Activated CD8-positive, alpha-beta memory T cell treated with anti-CD3 and anti-CD28 coated beads, Interleukin-2, amount 50 U/mL, for 24 hours (primary cell): ENCODE measurements at regions not wholly inside any gene's neighbourhood (a gene's known extent, or its start where the extent isn't known, plus 50 kb on each side); places are given as distances from the start of the nearest gene placed in this dataset.

Experiments used
- DNase-seq: peaks from one replicate; pipeline ENCODE4 v3.0.0-alpha.2; 2020; ENCODE audit errors: extremely low read depth

DNA sequence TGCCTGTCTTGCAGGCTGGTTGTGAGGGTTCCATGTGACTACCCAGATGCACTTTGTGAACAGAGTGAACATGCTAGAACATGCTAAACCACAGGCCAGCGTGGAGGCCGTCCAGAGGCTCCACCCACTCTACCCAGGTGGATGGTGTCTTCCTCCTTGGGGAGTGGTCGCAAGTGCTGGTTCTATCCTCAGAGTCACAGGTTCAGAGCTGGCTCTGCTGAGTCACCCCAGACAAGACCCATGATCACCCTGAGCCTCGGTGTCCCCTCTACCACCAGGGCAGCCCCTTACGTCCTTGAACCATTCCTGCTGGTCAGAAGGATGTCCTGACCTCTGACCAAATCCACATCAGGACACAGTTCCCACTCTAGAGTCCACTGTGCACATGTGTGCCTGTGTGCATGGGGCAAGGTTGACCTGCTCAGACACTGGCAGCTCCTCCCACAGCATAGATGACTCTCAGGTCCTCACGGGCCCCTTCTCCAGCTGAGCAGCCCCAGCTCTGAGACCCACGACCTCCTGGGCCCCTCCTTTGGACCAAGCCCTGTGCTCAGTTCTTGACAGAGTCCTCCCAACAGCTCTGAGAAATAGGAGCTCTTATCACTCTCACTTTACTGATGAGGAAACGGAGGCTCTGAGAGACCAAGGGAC, 391.8 kb downstream of the MATN1 start:
- DNase-seq, result no peak

DNA sequence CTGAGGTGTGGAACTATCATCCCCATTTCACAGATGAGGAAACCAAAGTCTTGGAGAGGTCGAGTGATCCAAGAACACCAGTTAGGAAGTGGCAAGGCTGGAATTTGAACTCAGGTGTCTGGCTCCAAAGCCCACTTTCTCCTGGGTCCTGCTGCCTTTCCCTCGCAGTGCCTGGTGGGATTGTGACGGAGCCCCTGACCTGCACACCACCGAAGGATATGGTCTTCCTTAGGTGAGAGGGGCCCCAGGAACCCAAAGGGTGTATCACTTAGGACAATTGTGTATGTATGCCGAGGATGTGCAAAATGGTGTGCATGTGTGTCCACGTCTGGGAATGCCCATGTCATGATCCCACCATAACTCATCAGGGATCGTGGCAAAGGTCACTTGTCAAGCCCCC, 392.7 kb downstream of the MATN1 start:
- DNase-seq, result no peak

DNA sequence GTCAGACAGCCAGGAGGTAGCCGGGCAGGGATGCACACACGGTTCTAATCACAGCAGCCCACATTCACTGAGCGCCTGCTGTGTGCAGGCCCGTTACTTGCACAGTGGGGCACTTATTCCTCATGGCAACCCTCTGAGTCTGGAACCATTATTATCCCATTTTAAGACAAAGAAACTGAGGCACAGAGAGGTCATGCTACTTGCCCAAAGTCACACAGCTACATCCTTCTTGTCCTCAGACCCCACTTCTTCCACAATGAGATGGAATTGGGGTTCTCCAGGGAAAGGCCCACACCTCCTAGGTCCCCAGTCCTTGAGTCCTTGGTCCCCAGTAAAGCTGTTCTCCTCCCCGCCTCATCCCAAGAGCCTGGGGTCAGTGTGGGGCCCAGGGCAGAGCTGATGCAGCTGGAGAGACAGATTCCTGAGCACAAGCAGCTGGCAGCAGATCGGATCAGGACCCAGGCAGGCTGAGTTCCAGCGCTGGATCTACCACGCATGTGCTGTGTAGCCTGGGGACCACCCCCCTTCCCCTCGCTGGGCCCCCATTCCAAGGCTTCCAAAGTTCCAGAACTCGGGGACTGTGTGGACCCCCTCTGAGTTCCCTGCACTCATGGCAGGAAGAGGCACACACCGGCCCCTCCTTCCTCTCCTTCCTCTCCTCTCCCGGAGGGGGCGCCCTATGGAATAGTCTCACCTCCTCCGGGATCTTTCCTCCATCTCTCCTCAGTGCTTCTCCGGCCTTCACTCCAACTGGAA, 393.4 kb downstream of the MATN1 start:
- DNase-seq, result no peak

DNA sequence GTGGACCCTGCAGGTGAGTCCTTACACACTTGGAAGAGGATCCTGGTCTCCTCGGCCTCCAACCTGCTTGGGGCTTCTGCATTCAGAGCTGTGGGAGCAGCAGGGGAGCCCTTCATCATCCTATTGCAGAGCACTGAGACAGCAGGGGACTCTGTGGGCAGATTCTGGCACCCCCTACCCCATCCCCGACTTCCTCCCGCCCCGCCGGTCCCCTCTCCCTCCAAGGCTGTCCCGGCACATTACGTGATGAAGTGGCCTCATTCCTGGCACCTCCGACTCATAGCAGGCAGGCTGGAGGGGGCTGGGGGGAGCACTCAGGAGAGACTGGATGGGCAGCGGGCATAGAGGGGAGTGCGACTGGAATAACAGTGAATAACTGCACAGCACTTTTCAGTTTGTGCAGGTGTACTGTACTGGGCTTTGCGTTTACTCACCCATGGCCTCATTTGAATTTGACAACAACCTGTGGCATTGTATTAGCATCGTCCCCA, 394.1 kb downstream of the MATN1 start:
- no peak for DNase-seq

- DNase-seq, result no peak
Measured at GRCh38 chr1:30328401-30329262, 394.8 kb downstream of the MATN1 start.

DNA sequence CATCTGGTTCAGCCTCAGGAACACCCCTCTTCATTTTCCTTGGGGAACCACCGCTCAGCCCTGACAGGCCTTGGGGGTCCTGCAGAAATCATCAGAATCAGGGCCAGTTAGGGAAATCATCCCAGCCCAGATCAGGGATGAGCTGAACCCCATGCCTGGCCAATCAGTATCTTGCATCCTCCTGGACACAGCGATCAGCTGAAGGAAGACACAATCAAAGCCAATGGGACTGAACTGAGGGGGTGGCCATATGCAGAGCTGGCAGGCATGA, 395.4 kb downstream of the MATN1 start:
- DNase-seq, result no peak

DNA sequence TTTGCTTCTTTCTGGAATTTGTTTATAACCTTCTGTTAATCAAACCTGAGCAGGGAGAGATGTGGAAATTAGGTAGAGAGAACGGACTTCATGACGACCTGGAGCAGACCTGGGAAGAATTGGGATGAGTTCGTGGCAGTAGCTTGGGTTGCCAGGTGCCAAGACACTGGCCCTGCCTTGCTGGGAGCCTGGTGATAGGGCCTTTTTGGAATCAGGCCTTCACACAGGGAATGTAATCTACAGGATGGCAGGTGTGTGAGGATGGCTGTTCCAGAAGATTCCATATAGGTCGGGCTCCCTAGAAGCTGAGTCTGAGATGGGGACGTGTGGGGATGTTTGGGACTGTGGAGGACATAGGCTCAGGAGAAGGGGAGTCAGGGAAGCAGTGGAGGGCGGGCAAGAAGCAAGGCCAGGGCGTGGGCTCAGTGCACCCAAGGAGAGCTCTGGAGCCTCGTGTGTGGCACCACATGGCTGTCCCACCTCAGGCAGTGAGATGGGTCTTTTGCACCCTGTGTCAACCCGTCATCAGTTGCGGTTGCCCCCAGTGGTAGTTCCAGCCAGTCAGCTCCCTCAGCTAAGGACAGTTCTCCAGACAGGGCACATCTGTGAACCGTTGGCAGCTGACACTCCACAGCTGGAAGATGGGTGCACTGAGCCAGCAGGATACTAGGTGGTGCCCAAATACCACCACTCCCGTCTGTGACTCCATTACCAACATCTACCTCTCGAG, 395.9 kb downstream of the MATN1 start:
- no peak for DNase-seq

GRCh38 chr1:30325999-30326398, 397.4 kb downstream of the MATN1 start:
- DNase-seq, result no peak

DNA sequence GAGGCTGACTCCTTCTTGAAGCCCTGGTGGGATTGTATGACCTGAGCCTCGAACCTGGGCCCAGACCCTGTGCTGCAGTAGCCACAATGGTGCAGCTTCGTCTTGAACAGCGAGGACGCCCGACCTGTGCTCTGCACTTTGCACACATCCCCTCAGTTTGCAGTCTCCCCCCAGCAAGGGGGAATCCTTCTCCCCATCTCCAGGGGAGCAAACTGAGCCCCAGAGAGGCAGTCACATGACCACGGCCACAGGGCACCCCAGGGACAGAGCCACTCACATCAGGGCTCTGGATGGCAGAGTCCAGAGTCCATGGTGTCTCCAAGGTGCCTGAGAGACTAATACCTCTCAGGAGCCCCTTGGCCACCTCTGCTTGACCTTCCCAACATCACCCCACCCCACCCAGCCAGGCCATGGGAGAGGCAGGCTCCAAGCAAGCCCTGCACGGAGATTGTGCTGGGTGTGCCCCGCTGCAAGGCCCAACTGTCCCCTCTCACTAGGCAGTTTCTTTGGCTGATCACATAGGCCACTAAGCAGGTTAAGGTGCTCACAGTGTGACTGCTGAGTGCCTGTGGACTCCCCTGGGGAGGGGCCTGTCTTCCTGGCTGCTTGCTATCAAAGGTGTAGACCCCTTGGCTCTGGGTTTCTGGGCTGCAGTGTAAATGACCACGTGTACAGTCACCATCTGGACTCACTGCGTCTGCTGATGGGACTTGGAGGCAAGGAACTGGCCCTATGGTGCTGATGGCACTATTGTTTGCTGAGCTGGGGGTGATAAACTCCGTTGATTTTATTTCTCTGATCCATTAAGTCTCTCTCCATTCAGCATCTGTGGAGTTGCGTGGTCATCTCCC, 398.1 kb downstream of the MATN1 start:
- DNase-seq, result no peak

DNA sequence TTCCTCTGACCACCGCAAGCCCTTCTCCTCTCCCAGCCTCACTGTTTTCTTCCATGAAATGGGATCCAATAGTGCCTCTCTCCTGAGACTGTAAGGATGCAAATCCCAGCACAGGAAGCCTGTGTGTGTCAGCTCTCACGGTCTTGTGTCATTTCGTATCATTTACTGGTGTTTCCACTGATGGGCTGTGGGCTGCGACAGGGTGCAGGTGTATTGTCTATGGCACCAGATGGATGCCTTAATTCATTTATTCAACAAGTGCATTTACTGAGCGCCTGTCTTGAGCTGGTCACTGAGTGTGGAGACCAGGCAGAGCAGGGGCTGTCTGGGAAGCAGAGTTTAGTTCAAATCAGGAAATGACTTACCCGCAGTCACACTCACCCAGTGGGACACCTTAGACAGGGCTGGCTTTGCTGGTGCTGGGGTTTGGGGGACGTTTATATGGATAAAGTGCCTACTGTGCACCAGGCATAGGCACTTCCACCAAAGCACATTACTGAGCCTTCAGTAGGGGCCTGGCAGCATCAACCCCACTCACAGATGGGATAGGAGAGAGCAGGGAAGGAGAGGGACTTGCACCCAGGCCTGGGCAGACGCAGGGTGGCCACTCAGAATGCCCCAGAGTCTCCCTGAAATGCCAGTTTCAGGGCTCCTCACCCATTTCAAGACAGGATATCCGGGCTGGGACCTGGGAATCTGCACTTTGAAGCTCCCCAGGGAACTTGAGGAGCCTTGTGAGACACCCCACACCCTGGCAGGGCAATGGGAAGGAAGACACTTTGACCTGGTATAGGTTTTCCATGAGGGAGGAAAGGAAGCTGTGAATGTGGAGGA, 398.9 kb downstream of the MATN1 start:
- no peak for DNase-seq

DNA sequence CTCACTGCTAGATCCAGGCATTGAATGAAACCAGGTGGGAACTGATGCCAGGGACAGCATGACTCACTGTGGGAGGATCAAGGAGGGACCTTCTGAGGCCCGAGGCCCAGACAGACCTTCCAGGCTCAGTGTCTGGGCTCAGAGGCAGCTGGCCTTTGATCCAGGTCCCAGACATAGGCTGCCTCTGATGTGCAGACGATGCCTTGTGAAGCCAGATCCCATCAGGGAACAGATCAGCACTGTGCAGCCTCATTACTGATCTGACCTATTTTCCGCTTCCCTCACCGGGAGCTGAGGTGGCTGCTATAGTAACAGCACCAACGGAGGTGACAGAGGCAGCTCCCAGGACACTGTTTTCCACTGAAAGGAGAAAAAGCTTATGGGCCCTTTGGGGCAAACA, 399.5 kb downstream of the MATN1 start:
- no peak for DNase-seq

- no peak for DNase-seq
Measured at GRCh38 chr1:30323352-30323751, 400.0 kb downstream of the MATN1 start.

- DNase-seq, result no peak
Measured at GRCh38 chr1:30322859-30323257, 400.5 kb downstream of the MATN1 start.

- DNase-seq, result no peak
Measured at GRCh38 chr1:30321996-30322858, 401.2 kb downstream of the MATN1 start.

DNA sequence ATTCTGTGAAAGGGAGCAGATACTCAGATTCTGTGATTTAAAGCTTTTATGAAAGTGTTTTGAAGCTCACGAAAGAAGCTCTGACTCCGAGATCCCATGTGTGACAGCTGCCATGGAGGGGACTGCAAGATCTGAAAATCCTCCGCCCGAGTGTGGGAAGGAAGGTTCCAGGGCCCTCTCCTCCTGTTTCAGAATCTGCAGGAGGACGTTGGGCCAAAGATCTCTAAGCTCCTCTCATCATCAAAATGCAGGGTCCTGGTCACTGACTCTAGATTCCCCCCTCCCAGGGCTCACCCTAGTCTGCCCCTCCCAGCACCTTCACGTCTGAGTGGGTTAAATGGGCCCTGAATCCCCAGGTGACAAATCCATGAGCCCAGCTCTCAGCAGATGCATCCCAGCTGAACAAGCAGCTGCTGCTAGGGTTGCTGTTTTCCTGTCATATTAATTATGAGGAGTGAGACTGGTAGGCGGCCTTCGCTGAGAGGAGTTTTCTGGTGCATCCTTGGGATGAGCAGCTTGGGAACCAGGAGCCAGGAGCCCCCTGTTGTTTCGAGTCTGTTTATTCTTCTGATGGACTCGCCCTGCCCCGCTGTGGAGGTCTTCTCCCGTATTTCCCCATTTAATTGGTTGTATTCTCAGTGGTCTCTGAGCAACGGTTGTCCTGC, 402.0 kb downstream of the MATN1 start:
- no peak for DNase-seq

GRCh38 chr1:30320581-30320890, 402.8 kb downstream of the MATN1 start:
- DNase-seq, result no peak

GRCh38 chr1:30319765-30320580, 403.4 kb downstream of the MATN1 start:
- no peak for DNase-seq
